Lower leg skin (tissue), 3 donors: ENCODE measurements at regions not wholly inside any gene's neighbourhood (a gene's known extent, or its start where the extent isn't known, plus 50 kb on each side); places are given as distances from the start of the nearest gene placed in this dataset.

Experiments used
- POLR2A ChIP-seq, 2 donors: fragments of 450-650 bp; IDR thresholded peaks; one replicate each; pipeline ENCODE4 v1.6.1; 2016 to 2017; ENCODE audit warnings: antibody characterized with exemption in 2 of 2, mild to moderate bottlenecking in 1 of 2, moderate library complexity in 1 of 2
- TF ChIP-seq, protein P1 (sequence below), 3 donors: fragments of 450-650 bp; IDR thresholded peaks; one replicate each; pipeline ENCODE4 v1.5.1; 2016; ENCODE audit warnings: antibody characterized with exemption in 3 of 3, mild to moderate bottlenecking in 3 of 3, moderate library complexity in 2 of 3

DNA sequence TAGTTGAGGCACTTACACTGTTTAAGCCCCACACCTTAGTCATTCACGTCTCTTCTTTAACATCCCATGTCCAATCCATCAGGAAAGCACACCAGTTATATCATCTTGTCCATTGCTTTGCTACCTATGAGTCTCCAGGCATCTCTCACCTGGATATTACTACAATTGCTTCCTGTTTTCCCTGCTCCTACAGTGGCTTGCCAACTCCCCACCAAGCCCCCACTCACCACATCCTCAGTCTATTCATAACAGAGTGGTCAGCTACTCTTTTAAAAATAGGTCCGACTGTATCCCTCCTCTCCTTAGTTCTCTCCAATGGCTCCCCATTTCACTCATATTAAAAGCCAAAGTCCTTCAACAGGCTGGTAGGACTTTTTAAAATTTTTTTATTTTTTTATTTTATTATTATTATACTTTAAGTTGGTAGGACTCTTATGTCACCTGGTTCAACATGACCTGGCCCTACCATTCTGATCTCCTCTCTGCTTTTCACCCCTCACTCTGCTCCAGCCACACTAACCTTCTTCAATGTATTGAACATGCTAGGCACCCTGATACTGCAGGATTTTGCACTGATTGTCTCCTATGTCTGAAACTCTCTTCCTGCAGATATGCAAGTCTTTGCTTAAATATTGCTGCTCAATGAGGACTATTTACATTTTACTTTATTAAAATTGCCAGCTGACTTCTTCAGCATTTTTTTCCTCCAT, 253.2 kb downstream of the CYRIA start:
- no peak for TF ChIP-seq POLR2A (IDR thresholded peaks at IDR 0.05)
- TF ChIP-seq, protein P1, sequence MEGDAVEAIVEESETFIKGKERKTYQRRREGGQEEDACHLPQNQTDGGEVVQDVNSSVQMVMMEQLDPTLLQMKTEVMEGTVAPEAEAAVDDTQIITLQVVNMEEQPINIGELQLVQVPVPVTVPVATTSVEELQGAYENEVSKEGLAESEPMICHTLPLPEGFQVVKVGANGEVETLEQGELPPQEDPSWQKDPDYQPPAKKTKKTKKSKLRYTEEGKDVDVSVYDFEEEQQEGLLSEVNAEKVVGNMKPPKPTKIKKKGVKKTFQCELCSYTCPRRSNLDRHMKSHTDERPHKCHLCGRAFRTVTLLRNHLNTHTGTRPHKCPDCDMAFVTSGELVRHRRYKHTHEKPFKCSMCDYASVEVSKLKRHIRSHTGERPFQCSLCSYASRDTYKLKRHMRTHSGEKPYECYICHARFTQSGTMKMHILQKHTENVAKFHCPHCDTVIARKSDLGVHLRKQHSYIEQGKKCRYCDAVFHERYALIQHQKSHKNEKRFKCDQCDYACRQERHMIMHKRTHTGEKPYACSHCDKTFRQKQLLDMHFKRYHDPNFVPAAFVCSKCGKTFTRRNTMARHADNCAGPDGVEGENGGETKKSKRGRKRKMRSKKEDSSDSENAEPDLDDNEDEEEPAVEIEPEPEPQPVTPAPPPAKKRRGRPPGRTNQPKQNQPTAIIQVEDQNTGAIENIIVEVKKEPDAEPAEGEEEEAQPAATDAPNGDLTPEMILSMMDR (IDR thresholded peaks at IDR 0.05) = no peak
